GM18507 (cell line): ENCODE measurements at regions not wholly inside any gene's neighbourhood (a gene's known extent, or its start where the extent isn't known, plus 50 kb on each side); places are given as distances from the start of the nearest gene placed in this dataset.
"Not testable (repeated sequence)": the region's sequence is repeated elsewhere in the genome, so short reads cannot be mapped to it uniquely, and the experiment has no call there.

Source experiments
- DNase-seq: peaks from one replicate; pipeline ENCODE4 v3.0.0; 2011; ENCODE audit warnings: low read depth; ENCODE audit not compliant: insufficient read length; ENCODE audit errors: extremely low spot score
- FAIRE-seq: peaks from 2 replicates; lab custom pipeline; 2011; peaks lifted over from hg19 to GRCh38; lab: Jason Lieb, UNC

DNA sequence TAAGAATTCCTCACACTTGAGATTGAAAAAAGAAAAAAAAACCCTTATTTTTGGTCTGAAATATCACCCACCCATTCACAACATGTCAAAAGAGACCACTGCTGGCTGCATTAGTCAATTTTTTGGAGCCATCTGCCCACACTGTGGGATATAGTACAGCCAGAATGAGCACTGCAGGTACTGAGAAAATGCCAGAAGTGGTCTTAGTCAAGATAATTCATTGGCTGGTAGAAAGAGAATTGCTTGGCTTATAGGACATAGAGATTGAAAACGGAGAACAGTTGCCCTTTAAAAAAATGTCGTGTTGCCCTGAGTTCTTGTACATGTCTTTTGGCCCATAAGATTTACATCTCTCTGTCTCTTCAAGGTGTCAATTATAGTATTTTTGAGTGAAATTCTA, 1899.5 kb downstream of the OLFM4 start:
- FAIRE-seq = no peak

DNA sequence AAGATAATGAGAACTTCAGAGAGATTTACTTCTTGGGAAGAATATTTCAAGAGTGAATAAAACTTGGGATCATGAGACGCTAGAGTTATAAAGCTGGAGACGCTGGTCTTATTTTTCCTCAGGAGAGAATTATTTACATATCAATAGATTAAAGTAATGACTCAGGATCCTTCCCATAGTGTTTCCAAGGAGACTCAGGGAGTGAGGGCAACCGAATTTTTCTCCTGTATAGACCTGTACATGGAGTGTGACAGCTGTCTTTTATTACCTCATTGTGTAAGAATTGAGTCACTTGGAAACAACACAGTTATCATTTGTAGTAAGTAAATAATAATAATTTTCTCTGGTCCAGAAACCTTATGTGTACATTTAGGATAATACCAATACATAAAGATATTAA, 1905.5 kb downstream of the OLFM4 start:
- no peak for DNase-seq
- no peak for FAIRE-seq

More for the DNA sequence above, 1899.5 kb downstream of the OLFM4 start:
- DNase-seq = no peak

DNA sequence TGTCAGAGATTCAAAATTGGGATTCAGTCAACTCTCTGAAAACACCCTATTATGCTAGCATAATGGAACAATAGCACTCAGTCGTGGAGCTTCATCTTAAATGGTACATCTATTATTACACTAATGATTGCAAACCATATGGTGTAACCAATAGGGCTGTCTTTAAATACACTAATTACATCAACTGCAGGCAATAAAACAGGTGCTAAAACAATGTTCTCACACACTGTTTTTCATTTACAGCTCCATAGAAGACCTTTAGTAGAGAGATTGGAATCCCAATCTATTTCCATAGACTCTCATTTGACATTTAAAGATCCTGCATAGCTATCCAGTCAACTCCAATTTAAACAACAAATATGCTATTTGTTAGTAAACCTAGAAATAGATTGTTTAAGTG, 1917.4 kb downstream of the OLFM4 start:
- no peak for FAIRE-seq
- DNase-seq = no peak

DNA sequence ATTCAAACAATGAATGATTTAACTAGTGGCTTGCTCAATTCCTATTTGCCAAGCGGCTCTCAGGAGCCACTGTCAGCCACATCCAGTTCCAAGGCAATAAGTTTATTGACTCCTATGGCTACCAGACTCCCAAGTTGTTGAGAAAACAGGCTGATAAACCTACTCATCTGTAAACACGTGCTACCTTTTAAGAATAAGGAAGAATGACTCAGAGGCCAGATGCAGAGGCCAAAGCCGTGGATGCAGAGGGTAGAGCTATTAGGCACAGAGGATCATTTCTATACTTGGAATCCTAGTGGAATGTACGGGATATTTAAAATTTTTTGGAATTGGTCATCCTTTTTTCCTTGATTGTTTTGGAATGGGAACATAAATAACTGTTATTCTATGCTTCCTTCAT, 1921.1 kb downstream of the OLFM4 start:
- FAIRE-seq (no peak), DNase-seq (no peak)

DNA sequence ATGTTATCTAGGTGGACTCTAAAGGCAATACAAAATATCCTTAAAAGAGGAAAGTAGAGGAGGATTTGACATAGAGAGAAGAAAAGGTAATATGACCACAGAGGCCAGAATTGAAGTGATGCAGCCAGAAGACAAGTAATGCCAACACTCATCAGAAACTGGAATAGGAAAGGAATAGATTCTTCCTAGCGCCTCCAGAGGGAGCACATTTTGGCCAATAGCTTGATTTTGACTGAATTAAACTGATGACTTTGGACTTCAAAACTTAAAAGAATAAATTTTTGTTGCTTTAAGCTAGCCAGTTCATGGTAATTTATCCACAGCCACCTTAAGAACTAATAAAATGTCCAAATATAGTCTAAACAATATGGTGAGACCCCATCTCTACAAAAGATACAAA, 1921.9 kb downstream of the OLFM4 start:
- no peak for DNase-seq
- no peak for FAIRE-seq

DNA sequence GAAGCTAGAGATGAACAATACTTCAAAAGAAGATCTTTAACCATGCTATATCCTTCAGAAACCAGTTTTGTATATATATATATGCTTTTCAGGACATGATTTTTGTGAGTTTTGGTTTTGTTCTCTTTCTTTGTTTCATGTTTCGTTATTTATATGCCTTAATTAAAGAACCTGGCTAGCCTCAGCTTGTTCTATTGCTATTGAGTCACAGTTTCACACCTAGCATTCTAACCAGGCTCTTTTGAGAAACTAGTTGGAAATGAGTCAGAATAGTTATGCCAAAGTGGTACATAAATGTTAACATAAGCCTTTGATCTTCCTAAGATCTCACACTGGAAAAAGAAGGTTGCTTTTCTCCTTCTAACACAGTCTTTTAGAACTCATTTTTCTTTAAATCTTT, 1925.2 kb downstream of the OLFM4 start:
- FAIRE-seq = no peak
- no peak for DNase-seq

DNA sequence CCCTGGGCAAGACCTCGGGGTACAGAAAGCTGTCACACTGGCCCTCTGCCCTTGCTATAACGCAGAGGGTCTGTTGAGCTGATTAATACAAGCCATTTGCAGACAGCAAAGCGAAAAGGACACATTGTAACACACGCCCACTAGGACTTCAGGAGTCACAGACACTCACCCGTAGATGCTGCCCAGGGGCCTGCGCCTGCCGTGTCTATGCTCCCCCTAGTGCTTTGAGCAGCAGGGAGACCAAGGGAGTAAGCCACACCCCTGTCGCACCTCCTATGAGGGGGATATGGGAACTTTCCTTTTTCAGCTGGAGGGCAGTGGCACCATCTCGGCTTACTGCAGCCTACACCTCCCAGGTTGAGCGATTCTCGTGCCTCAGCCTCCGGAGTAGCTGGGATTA, 1930.2 kb downstream of the OLFM4 start:
- DNase-seq = no peak
- FAIRE-seq = no peak

DNA sequence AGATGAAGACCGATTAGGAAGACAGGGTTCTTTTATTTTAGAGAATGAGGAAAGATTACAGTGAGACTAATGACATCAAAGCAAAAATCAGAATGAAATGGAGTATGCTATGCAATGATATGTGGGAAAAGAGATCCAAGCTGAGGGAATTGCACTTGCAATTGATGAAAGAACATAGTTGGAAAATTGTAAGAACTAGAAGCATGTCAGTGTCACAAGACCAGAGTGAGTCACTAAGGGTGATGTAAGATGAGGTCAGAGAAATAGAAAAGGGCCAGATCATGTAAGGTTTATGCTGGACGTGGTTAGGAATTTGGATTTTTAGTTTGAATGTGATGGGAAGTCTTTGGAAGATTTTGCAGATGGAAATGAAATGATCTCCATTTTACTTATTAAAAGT, 1937.3 kb downstream of the OLFM4 start:
- DNase-seq = no peak
- no peak for FAIRE-seq

DNA sequence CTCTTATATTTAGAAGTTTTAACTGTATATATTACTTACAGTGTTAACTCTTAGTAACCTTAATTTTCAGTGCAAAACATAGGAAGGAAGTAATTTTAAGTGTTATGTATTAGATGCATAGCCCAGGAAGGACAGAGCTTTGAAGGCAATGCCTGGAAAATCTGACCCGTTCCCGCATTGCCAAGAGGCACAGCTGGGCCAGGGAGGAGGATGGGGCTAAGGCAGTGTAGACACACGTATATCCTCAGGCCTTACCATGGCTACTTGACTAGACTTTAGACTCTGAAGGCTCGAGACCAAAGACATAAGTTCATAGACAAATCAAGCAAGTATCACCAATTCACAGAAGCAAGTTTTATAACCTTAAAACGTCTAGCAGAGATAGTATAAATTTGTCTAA, 1944.2 kb downstream of the OLFM4 start:
- DNase-seq = no peak
- FAIRE-seq = no peak

DNA sequence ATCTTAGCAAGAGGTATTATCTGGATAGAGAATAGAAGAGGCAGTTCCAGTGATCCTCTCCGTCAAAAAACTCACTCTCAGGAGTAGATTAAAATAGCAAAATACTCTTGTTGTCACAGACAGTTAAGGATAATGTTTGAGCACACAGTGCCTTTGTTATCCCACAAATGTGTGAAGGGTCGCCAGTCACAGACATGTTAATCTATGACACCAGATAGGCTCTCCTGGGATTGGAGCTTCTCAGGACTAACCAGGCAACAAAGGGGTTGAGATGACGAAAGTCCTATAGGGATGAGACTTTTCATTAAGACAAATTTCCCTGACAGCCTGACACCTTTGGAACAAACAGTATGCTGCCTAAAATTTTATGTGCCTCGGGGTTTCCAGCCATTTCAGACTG, 1947.1 kb downstream of the OLFM4 start:
- FAIRE-seq = no peak
- no peak for DNase-seq

DNA sequence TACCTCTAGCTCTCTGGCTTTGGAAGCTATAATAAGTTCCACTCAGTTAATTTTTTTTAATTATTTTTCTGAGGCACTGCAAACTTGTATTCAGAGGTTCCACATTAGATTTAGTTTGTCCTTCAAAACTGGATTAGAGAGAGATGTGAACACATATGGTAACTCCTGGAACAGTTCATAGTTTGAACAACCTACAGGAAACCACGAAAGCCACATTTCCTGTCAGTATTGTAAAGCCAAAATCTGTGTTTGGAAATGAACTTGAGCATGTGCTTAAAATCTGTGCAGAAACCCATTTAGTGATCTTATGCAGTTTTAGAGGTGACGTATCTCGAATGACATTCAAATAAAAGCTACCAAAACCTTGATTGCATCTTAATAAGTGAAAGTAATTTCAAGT, 1952.0 kb downstream of the OLFM4 start:
- DNase-seq (no peak), FAIRE-seq (no peak)

DNA sequence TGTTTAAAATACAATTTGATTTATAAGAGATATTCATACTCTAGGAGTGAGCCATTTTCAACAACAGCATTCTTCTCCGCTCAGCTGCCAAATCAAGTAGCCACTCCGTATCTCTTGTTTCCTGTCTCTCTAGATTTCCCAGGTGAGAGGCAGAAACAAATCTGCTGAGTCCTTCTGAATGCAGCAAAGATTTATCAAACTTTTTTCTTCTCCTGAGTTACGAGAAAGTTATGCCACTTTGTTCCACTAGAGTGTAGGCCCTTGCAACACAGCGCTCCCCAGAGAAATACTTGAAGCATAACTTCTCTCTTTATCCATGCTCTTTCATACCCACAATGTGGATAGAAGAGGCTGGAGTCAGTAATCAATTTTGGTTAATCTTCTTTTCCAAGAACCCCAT, 1960.8 kb downstream of the OLFM4 start:
- no peak for FAIRE-seq
- no peak for DNase-seq

DNA sequence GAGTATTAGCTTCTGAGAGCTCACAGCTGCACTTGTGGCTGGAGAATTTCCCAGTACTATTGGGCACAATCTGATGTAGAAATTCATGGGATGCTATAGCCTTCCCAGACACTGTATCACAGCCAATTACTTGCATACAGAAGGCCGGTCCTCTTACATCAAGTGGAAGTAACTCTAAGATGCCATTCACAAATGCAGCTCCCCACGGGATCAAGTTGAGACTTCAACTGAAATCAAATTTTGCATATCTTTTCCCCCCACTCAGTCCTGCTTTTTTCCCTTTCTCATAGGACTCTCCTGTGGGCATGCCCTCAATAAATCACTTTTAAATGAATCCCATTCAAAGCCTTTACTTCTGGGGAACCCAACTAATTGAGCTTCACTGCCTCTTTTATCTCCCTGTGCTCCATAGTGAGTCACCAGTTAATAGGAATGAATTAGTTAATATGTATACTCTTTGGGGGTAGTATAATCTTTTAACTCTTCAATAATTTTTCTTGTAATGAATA, 1970.8 kb downstream of the OLFM4 start:
- FAIRE-seq = no peak
- DNase-seq = no peak

DNA sequence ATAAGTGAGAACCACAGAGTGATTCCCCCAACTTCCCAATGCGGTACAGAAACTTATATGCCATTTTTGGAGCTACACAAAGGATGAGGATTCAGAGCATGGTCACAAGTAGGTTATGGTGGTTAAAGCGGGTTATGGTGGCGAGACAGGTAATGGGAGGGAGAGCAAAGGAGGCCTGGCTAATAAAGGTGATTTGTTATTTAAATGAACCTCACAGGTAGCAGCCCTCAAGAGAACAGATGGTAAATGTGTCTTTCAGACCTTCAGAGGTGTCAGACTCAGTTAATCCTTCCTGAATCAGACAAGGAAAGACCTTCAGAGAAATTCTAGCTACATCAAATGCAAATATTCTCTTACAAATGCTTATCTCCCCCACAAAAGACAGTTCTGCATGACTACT, 1971.4 kb downstream of the OLFM4 start:
- DNase-seq = no peak
- FAIRE-seq = no peak

DNA sequence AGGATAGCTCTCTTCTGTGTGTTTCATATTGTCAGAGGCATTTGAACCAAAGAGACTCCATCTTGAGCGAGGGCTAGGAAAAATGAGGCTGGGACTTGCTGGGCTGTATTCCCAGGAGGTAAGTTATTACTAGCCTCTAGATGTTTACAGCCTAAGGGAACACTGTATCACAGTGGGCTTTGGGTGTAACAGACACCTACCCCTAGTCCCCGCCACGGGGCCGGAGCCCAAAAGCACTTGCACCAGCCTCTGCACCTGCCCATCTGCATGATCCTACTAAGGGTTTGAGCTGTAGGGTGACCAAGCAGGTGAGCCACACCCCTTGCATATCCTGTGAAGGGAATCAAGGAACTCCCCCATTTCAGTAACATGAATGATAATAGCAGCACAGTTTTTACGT, 1972.2 kb downstream of the OLFM4 start:
- FAIRE-seq (no peak), DNase-seq (no peak)

DNA sequence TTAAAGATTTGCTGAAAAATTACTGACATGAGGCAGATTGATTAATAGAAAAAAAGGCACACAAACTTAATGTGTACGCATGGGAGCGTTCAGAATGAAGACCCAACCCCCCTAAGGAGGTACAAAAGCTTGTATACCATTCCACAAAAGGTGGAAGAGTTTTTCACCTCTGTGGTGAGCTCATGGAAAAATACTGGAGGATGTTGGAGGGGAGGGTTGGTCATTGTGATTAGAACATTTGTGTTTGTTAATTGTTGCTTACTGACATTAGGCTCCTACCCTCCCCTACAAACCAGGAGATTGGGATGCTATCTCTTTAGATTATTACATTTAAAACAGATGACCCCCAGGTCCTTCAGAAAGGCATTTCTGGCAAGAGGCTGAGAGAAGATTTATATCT, 1973.3 kb downstream of the OLFM4 start:
- no peak for FAIRE-seq
- DNase-seq = no peak

DNA sequence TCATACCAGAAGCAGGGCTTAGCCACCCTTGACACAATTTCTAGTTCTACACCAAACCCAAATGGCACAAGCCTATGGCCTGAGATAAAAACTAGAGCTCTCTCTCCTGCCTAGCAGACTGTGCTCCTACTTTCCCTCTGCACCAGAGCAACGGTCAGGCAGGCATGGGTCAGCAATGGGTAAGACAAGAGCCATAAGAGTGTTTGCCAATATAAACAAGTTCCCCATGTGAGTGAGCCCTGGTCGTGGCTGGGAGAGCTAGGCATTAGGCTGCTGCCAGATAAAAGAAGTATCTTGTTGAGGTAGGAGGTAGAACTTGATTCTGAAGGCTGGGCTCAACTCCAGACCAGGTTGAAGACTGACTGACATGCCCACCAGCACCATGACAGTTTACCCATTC, 1979.1 kb downstream of the OLFM4 start:
- no peak for DNase-seq
- FAIRE-seq = no peak

DNA sequence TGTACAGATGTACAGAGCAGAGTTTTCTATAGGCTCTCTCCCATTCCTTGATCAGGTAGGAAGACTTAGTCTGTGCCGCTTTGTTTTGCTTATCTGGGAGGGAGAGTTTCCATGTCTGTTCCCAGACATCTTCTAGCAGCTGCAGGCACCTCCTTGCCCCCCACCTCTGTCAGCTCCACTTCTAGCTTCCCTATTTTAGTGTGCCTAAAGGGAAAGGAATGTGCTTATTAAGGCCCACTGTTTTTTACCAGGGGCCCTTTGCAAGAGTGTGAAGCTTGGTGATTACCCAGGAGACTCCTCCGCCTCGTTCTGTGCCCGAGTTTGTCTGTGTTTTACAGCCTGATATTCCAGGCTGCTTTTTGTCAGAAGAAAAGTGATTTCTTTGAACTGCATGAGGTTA, 1984.4 kb downstream of the OLFM4 start:
- DNase-seq (no peak), FAIRE-seq (no peak)

DNA sequence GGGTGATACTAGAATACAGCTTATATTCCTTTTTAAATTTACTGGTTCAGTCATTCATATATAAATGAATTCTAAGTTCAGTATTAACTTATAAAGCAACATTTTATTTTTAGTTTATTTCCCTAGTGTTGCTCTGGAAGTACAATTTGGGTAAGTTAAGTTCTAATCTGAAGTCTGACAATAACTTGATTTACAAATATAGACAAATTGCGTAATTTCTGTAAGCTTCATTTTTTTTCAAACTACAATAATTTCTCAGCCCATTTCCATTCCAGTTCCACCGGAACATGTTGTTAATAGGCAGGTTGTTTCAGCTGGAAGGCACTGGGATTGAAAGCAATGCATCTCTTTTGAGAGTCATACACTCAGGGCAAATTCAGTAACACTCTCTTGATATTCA, 2000.7 kb downstream of the OLFM4 start:
- DNase-seq (no peak), FAIRE-seq (no peak)

DNA sequence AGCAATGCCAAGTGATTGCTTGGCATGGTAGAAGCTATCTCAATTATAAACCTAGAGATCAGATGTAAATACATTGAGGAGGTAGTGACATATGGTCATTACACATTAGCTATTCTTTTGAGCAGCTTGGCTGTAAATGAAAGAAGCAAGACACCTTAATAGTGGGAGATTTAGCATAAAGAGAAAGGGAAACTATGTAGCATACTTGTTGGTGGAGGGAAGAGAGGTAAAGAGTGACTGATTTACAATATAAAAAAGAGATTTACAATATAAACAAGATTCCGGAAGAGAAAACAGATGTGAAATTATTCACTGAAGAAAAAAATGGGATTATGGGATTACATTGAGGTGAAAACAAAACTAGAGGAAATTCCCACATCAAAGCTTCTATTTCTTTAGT, 2009.6 kb downstream of the OLFM4 start:
- DNase-seq = no peak
- FAIRE-seq = no peak

DNA sequence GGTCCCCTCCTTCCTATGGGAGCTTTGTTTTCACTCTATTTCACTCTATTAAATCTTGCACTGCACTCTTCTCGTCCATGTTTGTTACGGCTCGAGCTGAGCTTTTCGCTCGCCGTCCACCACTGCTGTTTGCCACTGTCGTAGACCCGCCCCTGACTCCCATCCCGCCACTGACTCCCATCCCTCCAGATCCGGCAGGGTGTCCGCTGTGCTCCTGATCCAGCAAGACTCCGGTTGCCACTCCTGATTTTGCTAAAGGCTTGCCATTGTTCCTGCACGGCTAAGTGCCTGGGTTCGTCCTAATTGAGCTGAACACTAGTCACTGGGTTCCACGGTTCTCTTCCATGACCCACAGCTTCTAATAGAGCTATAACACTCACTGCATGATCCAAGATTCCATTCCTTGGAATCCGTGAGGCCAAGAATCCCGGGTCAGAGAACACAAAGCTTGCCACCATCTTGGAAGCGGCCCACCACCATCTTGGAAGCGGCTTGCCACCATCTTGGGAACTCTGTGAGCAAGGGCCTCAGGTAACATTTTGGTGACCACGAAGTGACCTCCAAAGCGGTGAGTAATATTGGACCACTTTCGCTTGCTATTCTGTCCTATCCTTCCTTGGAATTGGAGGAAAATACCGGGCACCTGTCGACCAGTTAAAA, 2025.4 kb downstream of the OLFM4 start:
- not testable (repeated sequence) for FAIRE-seq, DNase-seq

DNA sequence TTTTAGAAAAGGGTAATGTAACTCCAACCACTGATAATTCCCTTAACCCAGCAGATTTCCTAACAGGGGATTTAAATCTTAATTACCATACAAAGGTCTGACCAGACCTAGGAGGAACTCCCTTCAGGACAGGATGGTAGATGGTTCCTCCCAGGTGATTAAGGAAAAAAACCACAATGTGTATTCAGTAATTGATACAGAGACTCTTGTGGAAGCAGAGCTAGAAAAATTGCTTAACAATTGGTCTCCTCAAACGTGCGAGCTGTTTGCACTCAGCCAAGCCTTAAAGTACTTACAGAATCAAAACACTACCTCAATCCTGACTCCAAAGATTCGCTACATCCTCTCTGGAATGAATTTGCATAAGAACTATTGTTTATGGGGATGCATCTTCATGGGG, 2027.1 kb downstream of the OLFM4 start:
- not testable (repeated sequence) for DNase-seq, FAIRE-seq
